ENCODE measurements at regions not wholly inside any gene's neighbourhood (a gene's known extent, or its start where the extent isn't known, plus 50 kb on each side); places are given as distances from the start of the nearest gene placed in this dataset.

DNA sequence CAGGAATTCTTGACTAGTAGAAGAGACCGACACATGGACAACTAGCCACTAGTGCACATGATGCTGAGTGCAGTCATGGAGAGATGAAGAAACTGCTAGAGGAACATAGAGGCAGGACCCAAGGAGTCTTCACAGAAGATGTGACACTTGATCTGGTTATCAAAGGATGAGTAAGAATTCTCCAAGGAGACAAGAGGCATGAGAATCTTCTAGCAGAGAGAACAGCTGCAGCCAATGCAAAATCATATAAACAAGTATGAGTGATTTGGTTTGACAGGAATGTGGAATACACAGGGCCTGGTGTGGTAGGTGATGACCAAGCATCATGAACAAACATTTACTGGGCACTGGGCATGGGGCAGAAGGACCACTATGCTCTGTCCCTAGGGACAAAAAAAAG lies 140.9 kb upstream of the CTTNBP2NL start:
- H3F3A ChIP-seq (ENCODE audit: low read depth), result no peaks in the 10 kb centered on the region
- H3K4me3 ChIP-seq (ENCODE audit: low read length, poor library complexity, severe bottlenecking), result no peak overlapping the region
- no peaks in the 10 kb centered on the region for H3K4me1 ChIP-seq (ENCODE audit: insufficient read depth, low read length, poor library complexity, severe bottlenecking)
- no peak overlapping the region for H3K9ac ChIP-seq (ENCODE audit: low read depth, low read length, poor library complexity, severe bottlenecking)
- no peaks in the 10 kb centered on the region for H3K79me2 ChIP-seq (ENCODE audit: insufficient read depth, low read length)
- TF ChIP-seq, protein P1, sequence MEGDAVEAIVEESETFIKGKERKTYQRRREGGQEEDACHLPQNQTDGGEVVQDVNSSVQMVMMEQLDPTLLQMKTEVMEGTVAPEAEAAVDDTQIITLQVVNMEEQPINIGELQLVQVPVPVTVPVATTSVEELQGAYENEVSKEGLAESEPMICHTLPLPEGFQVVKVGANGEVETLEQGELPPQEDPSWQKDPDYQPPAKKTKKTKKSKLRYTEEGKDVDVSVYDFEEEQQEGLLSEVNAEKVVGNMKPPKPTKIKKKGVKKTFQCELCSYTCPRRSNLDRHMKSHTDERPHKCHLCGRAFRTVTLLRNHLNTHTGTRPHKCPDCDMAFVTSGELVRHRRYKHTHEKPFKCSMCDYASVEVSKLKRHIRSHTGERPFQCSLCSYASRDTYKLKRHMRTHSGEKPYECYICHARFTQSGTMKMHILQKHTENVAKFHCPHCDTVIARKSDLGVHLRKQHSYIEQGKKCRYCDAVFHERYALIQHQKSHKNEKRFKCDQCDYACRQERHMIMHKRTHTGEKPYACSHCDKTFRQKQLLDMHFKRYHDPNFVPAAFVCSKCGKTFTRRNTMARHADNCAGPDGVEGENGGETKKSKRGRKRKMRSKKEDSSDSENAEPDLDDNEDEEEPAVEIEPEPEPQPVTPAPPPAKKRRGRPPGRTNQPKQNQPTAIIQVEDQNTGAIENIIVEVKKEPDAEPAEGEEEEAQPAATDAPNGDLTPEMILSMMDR (conservative IDR thresholded peaks at IDR 0.05; ENCODE audit: low read length), result no peak
- no peak for TF ChIP-seq EZH2phosphoT487 (IDR thresholded peaks at IDR 0.05; ENCODE audit: borderline replicate concordance)
- H3K9me3 ChIP-seq (ENCODE audit: insufficient read depth, low read depth, low read length), result no peaks in the 10 kb centered on the region
- no peaks in the 10 kb centered on the region for H4K20me1 ChIP-seq (ENCODE audit: insufficient read depth, low read length, poor library complexity, severe bottlenecking)
- H3K27me3 ChIP-seq (ENCODE audit: insufficient read depth, low read length, poor library complexity, severe bottlenecking), result no peaks in the 10 kb centered on the region
- no peaks in the 10 kb centered on the region for H3K36me3 ChIP-seq (ENCODE audit: insufficient read depth, low read length)
- no peaks in the 10 kb centered on the region for H3K9me2 ChIP-seq (replicated peaks; ENCODE audit: low read depth, low read length)
- H2AFZ ChIP-seq (ENCODE audit: low read length), result no peak overlapping the region
- H3K4me2 ChIP-seq (ENCODE audit: low read depth, low read length, poor library complexity, severe bottlenecking), result no peak overlapping the region

DNA sequence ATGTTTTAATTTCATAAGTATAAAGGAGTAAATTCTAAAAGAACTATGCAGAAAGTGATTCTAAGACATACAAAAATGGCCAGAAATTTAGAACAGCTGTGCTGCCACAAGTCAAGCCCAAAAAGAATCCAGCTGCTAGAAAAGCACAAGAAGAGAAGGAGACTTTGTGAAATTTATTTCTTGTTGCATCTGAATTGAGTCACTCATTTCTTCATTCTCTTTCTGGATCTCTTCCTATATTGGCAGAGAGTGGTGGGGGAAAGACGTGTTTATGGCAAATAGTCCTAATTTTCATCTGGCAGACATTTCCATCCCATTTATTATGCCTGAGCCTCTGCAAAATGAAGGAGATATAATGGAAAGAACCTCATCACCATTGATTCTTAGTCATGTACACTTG lies 139.6 kb upstream of the CTTNBP2NL start:
- TF ChIP-seq, protein P1 (conservative IDR thresholded peaks at IDR 0.05; ENCODE audit: low read length), result no peak
- TF ChIP-seq EZH2phosphoT487 (IDR thresholded peaks at IDR 0.05; ENCODE audit: borderline replicate concordance), result no peak
- Histone ChIP-seq H3K27me3 (ENCODE audit: insufficient read depth, low read length, poor library complexity, severe bottlenecking) (no peaks in the 10 kb centered on the region), H3F3A (ENCODE audit: low read depth) (no peaks in the 10 kb centered on the region), H3K36me3 (ENCODE audit: insufficient read depth, low read length) (no peaks in the 10 kb centered on the region), H3K4me1 (ENCODE audit: insufficient read depth, low read length, poor library complexity, severe bottlenecking) (no peaks in the 10 kb centered on the region), H3K9ac (ENCODE audit: low read depth, low read length, poor library complexity, severe bottlenecking) (no peak overlapping the region), H3K9me3 (ENCODE audit: insufficient read depth, low read depth, low read length) (no peaks in the 10 kb centered on the region), H3K79me2 (ENCODE audit: insufficient read depth, low read length) (no peaks in the 10 kb centered on the region), H3K9me2 (replicated peaks; ENCODE audit: low read depth, low read length) (no peaks in the 10 kb centered on the region), H3K4me3 (ENCODE audit: low read length, poor library complexity, severe bottlenecking) (no peak overlapping the region), H4K20me1 (ENCODE audit: insufficient read depth, low read length, poor library complexity, severe bottlenecking) (no peaks in the 10 kb centered on the region), H2AFZ (ENCODE audit: low read length) (no peak overlapping the region), H3K4me2 (ENCODE audit: low read depth, low read length, poor library complexity, severe bottlenecking) (no peak overlapping the region)

DNA sequence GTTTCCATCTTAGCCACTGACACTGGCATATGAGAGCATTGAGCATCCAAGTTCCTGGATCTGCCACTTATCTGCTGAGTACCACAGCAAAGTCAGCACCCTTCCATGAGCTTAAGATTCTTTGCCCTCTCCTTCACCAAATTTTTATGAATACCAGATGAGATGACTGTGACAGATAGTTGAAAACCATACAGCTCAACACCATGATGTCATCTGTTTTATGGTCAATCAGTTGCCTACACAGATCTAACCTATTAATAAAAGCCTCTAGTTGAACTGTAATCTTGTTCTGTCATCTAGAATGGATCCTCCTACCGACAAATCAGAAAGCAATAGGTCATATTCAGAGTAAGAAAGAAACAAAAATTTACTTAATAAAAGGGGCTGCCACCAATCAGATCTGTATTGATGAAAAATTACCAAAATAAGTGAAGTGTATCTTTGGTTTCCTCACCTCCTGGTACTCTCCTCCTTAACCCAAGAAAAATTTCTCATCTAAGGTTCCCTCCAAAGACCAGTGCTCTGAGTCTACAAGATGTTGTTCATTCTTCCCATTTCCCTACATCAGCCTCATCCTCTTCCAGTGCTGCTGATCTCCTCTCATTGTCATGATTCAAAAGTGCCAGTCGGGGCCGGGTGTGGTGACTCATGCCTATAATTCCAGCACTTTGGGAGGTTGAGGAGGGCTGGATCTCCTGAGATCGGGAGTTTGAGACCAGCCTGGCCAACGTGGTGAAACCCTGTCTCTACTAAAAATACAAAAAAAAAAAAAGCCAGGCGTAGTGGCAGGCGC lies 138.8 kb upstream of the CTTNBP2NL start:
- H3K4me1 ChIP-seq (ENCODE audit: insufficient read depth, low read length, poor library complexity, severe bottlenecking), result no peaks in the 10 kb centered on the region
- H3K9me3 ChIP-seq (ENCODE audit: insufficient read depth, low read depth, low read length), result no peaks in the 10 kb centered on the region
- H3K36me3 ChIP-seq (ENCODE audit: insufficient read depth, low read length), result no peaks in the 10 kb centered on the region
- H3K27me3 ChIP-seq (ENCODE audit: insufficient read depth, low read length, poor library complexity, severe bottlenecking), result no peaks in the 10 kb centered on the region
- H4K20me1 ChIP-seq (ENCODE audit: insufficient read depth, low read length, poor library complexity, severe bottlenecking), result no peaks in the 10 kb centered on the region
- no peaks in the 10 kb centered on the region for H3F3A ChIP-seq (ENCODE audit: low read depth)
- no peak overlapping the region for H3K4me3 ChIP-seq (ENCODE audit: low read length, poor library complexity, severe bottlenecking)
- no peaks in the 10 kb centered on the region for H3K79me2 ChIP-seq (ENCODE audit: insufficient read depth, low read length)
- no peak overlapping the region for H2AFZ ChIP-seq (ENCODE audit: low read length)
- no peak overlapping the region for H3K4me2 ChIP-seq (ENCODE audit: low read depth, low read length, poor library complexity, severe bottlenecking)
- no peaks in the 10 kb centered on the region for H3K9me2 ChIP-seq (replicated peaks; ENCODE audit: low read depth, low read length)
- no peak overlapping the region for H3K9ac ChIP-seq (ENCODE audit: low read depth, low read length, poor library complexity, severe bottlenecking)
- no peak for TF ChIP-seq EZH2phosphoT487 (IDR thresholded peaks at IDR 0.05; ENCODE audit: borderline replicate concordance)
- TF ChIP-seq, protein P1 (conservative IDR thresholded peaks at IDR 0.05; ENCODE audit: low read length), result no peak
